Endothelial cell of umbilical vein (primary cell): ENCODE measurements at regions not wholly inside any gene's neighbourhood (a gene's known extent, or its start where the extent isn't known, plus 50 kb on each side); places are given as distances from the start of the nearest gene placed in this dataset.

ENCODE experiments used
- BruUV-seq: library from RNA; stranded (reverse); fragments of 400-500 nt; replicated peaks from 2 replicates; lab custom pipeline; 2021; lab: Mats Ljungman, UMichigan
- CTCF ChIA-PET: fragments of 300-600, 350-600 bp; sonication (Branson Sonifier 250); formaldehyde crosslinking; loops from one replicate; lab custom pipeline; 2021; ENCODE audit warnings: antibody characterized with exemption, inconsistent platforms; lab: Charles Lee
- POLR2A ChIA-PET: fragments of 300-600, 350-600 bp; sonication (Branson Sonifier 250); formaldehyde crosslinking; loops from one replicate; lab custom pipeline; 2021; ENCODE audit warnings: antibody characterized with exemption, inconsistent platforms; lab: Charles Lee
- DNase-seq: peaks from one replicate; pipeline ENCODE4 v3.0.0-alpha.2; 2011; ENCODE audit warnings: low read depth, low spot score
- FAIRE-seq: peaks from 2 replicates; lab custom pipeline; 2011; peaks lifted over from hg19 to GRCh38; lab: Jason Lieb, UNC
- H2AFZ ChIP-seq: 2 replicates; pipeline ENCODE4 v1.6.0; 2012; ENCODE audit warnings: low read depth, low read length, control low read depth, inconsistent platforms
- H3K27ac ChIP-seq: 2 replicates; pipeline ENCODE4 v1.5.1; 2011; ENCODE audit warnings: low read depth, mild to moderate bottlenecking, control low read depth, low read length, moderate library complexity; ENCODE audit not compliant: insufficient read depth
- H3K27me3 ChIP-seq, 2 experiments: 2 replicates each; pipeline versions ENCODE4 v1.6.0 to v1.6.1; 2011; ENCODE audit warnings: low read length in 2 of 2, mixed read lengths in 1 of 2; ENCODE audit not compliant: control insufficient read depth in 2 of 2, insufficient read depth in 2 of 2
- H3K36me3 ChIP-seq, 2 experiments: 2 replicates in 1 of 2; 3 replicates in 1 of 2; pipeline ENCODE4 v1.5.1; 2011; ENCODE audit warnings: low read length in 2 of 2, mild to moderate bottlenecking in 1 of 2, moderate library complexity in 1 of 2; ENCODE audit not compliant: control insufficient read depth in 2 of 2, insufficient read depth in 2 of 2; ENCODE audit errors: extremely low read depth in 1 of 2
- H3K4me1 ChIP-seq: 3 replicates; pipeline ENCODE4 v1.5.1; 2011; ENCODE audit warnings: mild to moderate bottlenecking, low read length; ENCODE audit not compliant: control insufficient read depth, insufficient read depth; ENCODE audit errors: extremely low read depth
- H3K4me2 ChIP-seq: 2 replicates; pipeline ENCODE4 v1.6.1; 2011; ENCODE audit warnings: low read length, control low read depth, mixed read lengths; ENCODE audit not compliant: insufficient read depth
- H3K4me3 ChIP-seq, 3 experiments: fragments of 200-600 bp in 1 of 3; sonication (generic), shearing (Covaris generic) in 1 of 3; replicated peaks in 1 of 3; 2 replicates each; pipeline ENCODE4 v1.5.1; 2011 to 2016; ENCODE audit warnings: control low read depth in 3 of 3, low read length in 3 of 3, mild to moderate bottlenecking in 2 of 3, inconsistent platforms in 1 of 3, low read depth in 1 of 3, moderate library complexity in 1 of 3; ENCODE audit not compliant: insufficient read depth in 1 of 3
- H3K79me2 ChIP-seq: 2 replicates; pipeline ENCODE4 v1.6.0; 2012; ENCODE audit warnings: low read length, inconsistent platforms; ENCODE audit not compliant: control insufficient read depth, insufficient read depth
- H3K9ac ChIP-seq: replicated peaks from 2 replicates; pipeline ENCODE3; 2011; ENCODE audit warnings: low read length, control low read depth; ENCODE audit not compliant: insufficient read depth; ENCODE audit errors: extremely low read depth
- H3K9me1 ChIP-seq: replicated peaks from 3 replicates; pipeline ENCODE4 v1.6.0; 2011; ENCODE audit warnings: mild to moderate bottlenecking, low read length; ENCODE audit not compliant: control insufficient read depth, insufficient read depth; ENCODE audit errors: extremely low read depth
- H3K9me3 ChIP-seq: replicated peaks from 2 replicates; pipeline ENCODE4 v1.5.1; 2012; ENCODE audit warnings: low read length, inconsistent platforms; ENCODE audit not compliant: control insufficient read depth, insufficient read depth
- H4K20me1 ChIP-seq: replicated peaks from 2 replicates; pipeline ENCODE3; 2011; ENCODE audit warnings: mild to moderate bottlenecking, low read length; ENCODE audit not compliant: control insufficient read depth, insufficient read depth; ENCODE audit errors: extremely low read depth
- EZH2 ChIP-seq: IDR thresholded peaks from 2 replicates; pipeline ENCODE4 v1.6.1; 2012; ENCODE audit warnings: borderline replicate concordance, low read depth, mild to moderate bottlenecking, moderate library complexity, low read length, inconsistent platforms; ENCODE audit not compliant: severe bottlenecking
- FOS ChIP-seq: IDR thresholded peaks from 2 replicates; pipeline ENCODE4 v1.6.1; 2011; ENCODE audit warnings: mild to moderate bottlenecking, low read length, moderate library complexity, borderline replicate concordance; ENCODE audit not compliant: insufficient read depth
- JUN ChIP-seq: IDR thresholded peaks from 2 replicates; pipeline ENCODE4 v1.6.1; 2011; ENCODE audit warnings: borderline replicate concordance, low read depth; ENCODE audit not compliant: insufficient read length, insufficient read depth
- MYC ChIP-seq: IDR thresholded peaks from one replicate; pipeline ENCODE4 v1.6.1; 2011; ENCODE audit warnings: mild to moderate bottlenecking, low read depth, low read length
- POLR2A ChIP-seq: IDR thresholded peaks from 2 replicates; pipeline ENCODE4 v1.6.1; 2012; ENCODE audit warnings: low read depth, mild to moderate bottlenecking, control low read depth, low read length
- POLR2AphosphoS5 ChIP-seq: IDR thresholded peaks from 2 replicates; pipeline ENCODE4 v1.6.1; 2012; ENCODE audit warnings: low read depth, mild to moderate bottlenecking, control low read depth, low read length, moderate library complexity; ENCODE audit not compliant: insufficient read depth
- dilution Hi-C: fragments of 300-500 bp; cut with MboI; formaldehyde crosslinking; loops from one replicate; pipeline ENCODE4 v1.15.0; 2019; ENCODE audit warnings: low sequenced_read_pairs; ENCODE audit not compliant: extremely low pct_ligation_motif_present
- intact Hi-C: fragments of 100-400 bp; cut with micrococcal nuclease; formaldehyde crosslinking; loops from one replicate; pipeline ENCODE4 v1.10.0; 2022
- TF ChIP-seq, protein P1 (sequence below), 2 donors: IDR thresholded peaks; 1 replicate in 1 of 2; 2 replicates in 1 of 2; pipeline ENCODE4 v1.5.1; 2011; ENCODE audit warnings: low read length in 2 of 2, mild to moderate bottlenecking in 2 of 2, moderate library complexity in 2 of 2, control low read depth in 1 of 2, inconsistent platforms in 1 of 2, low read depth in 1 of 2; ENCODE audit not compliant: insufficient read depth in 1 of 2; ENCODE audit errors: extremely low read depth in 1 of 2
- TF ChIP-seq, protein P2 (sequence below): IDR thresholded peaks from 2 replicates; pipeline ENCODE4 v1.6.1; 2011; ENCODE audit not compliant: insufficient read depth, insufficient read length

- Histone ChIP-seq H3K4me1 (no peaks in the 10 kb centered on the region), H3K27ac (no peak overlapping the region), H3K9me3 (peaks cover 2% of the 10 kb centered on the region), H3K9ac (no peak overlapping the region), H2AFZ (no peak overlapping the region), H3K4me2 (no peak overlapping the region), H3K79me2 (no peaks in the 10 kb centered on the region), H4K20me1 (no peaks in the 10 kb centered on the region), H3K4me3 (no peak overlapping the region), H3K27me3 (no peaks in the 10 kb centered on the region), H3K9me1 (no peaks in the 10 kb centered on the region), H3K36me3 (no peaks in the 10 kb centered on the region)
- ChIA-PET CTCF (no interaction called here), POLR2A (no interaction called here)
- DNase-seq = no peak
- no TSS peak for BruUV-seq
- FAIRE-seq = no peak
- TF ChIP-seq, protein P1, sequence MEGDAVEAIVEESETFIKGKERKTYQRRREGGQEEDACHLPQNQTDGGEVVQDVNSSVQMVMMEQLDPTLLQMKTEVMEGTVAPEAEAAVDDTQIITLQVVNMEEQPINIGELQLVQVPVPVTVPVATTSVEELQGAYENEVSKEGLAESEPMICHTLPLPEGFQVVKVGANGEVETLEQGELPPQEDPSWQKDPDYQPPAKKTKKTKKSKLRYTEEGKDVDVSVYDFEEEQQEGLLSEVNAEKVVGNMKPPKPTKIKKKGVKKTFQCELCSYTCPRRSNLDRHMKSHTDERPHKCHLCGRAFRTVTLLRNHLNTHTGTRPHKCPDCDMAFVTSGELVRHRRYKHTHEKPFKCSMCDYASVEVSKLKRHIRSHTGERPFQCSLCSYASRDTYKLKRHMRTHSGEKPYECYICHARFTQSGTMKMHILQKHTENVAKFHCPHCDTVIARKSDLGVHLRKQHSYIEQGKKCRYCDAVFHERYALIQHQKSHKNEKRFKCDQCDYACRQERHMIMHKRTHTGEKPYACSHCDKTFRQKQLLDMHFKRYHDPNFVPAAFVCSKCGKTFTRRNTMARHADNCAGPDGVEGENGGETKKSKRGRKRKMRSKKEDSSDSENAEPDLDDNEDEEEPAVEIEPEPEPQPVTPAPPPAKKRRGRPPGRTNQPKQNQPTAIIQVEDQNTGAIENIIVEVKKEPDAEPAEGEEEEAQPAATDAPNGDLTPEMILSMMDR (IDR thresholded peaks at IDR 0.05; ENCODE audit: extremely low read depth in 1 of 2, insufficient read depth in 1 of 2, low read depth in 1 of 2, low read length in 2 of 2) = no peak
- TF ChIP-seq POLR2AphosphoS5 = no peak
- no peak for TF ChIP-seq FOS
- TF ChIP-seq, protein P2, sequence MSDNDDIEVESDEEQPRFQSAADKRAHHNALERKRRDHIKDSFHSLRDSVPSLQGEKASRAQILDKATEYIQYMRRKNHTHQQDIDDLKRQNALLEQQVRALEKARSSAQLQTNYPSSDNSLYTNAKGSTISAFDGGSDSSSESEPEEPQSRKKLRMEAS = no peak
- no peak for TF ChIP-seq POLR2A
- intact Hi-C loops (no loop called here), dilution Hi-C loops (no loop called here)
These were observed 555.3 kb downstream of the RNF144A start for GRCh38 chr2:7472465-7472864.

GRCh38 chr2:7473135-7473771 lies 556.0 kb downstream of the RNF144A start:
- dilution Hi-C loops = no loop called here
- BruUV-seq = no TSS peak
- H3K9me1 ChIP-seq = no peaks in the 10 kb centered on the region

More at GRCh38 chr2:7473135-7473771, 556.0 kb downstream of the RNF144A start:
- H3K27me3 ChIP-seq = no peaks in the 10 kb centered on the region
- DNase-seq (no peak), FAIRE-seq (no peak)
- intact Hi-C loops = no loop called here
- no peaks in the 10 kb centered on the region for H3K4me1 ChIP-seq
- no peak overlapping the region for H2AFZ ChIP-seq
- H3K79me2 ChIP-seq = no peaks in the 10 kb centered on the region
- no peak overlapping the region for H3K27ac ChIP-seq
- no peaks in the 10 kb centered on the region for H3K9me3 ChIP-seq
- TF ChIP-seq MYC = no peak
- no peak for TF ChIP-seq EZH2
- no peak for TF ChIP-seq JUN
- no peak for TF ChIP-seq FOS
- TF ChIP-seq, protein P2 = no peak
- TF ChIP-seq, protein P1 (IDR thresholded peaks at IDR 0.05; ENCODE audit: extremely low read depth in 1 of 2, insufficient read depth in 1 of 2, low read depth in 1 of 2, low read length in 2 of 2) = no peak
- no peak for TF ChIP-seq POLR2A
- no peak for TF ChIP-seq POLR2AphosphoS5
- ChIA-PET CTCF (no interaction called here), POLR2A (no interaction called here)
- no peaks in the 10 kb centered on the region for H4K20me1 ChIP-seq
- no peaks in the 10 kb centered on the region for H3K36me3 ChIP-seq
- no peak overlapping the region for H3K4me2 ChIP-seq
- H3K9ac ChIP-seq = no peak overlapping the region
- no peak overlapping the region for H3K4me3 ChIP-seq
